HG02870 (cell line): ENCODE measurements at regions not wholly inside any gene's neighbourhood (a gene's known extent, or its start where the extent isn't known, plus 50 kb on each side); places are given as distances from the start of the nearest gene placed in this dataset.
"Not testable (repeated sequence)": the region's sequence is repeated elsewhere in the genome, so short reads cannot be mapped to it uniquely, and the experiment has no call there.

Experiments
- ATAC-seq: cut with Tn5 transposase; IDR thresholded peaks from one replicate; pipeline ENCODE4 v1.9.1; 2021; ENCODE audit warnings: mild to moderate bottlenecking, moderate library complexity; ENCODE audit not compliant: unreplicated experiment

GRCh38 chr3:78497021-78497420, 1270.8 kb downstream of the ROBO1 start:
- no peak for ATAC-seq

- no peak for ATAC-seq
Observed at GRCh38 chr3:78497767-78498166, 1270.0 kb downstream of the ROBO1 start.

- ATAC-seq = no peak
Observed at GRCh38 chr3:78506061-78506460, 1261.7 kb downstream of the ROBO1 start.

- no peak for ATAC-seq
Observed at GRCh38 chr3:78506581-78507195, 1261.1 kb downstream of the ROBO1 start.

GRCh38 chr3:78507196-78507984, 1260.4 kb downstream of the ROBO1 start:
- no peak for ATAC-seq

- ATAC-seq = no peak
Observed at GRCh38 chr3:78511840-78512239, 1256.0 kb downstream of the ROBO1 start.

GRCh38 chr3:78512786-78513185, 1255.0 kb downstream of the ROBO1 start:
- ATAC-seq = not testable (repeated sequence)

- no peak for ATAC-seq
Observed at GRCh38 chr3:78516437-78516836, 1251.4 kb downstream of the ROBO1 start.

- ATAC-seq = no peak
Observed at GRCh38 chr3:78516937-78517336, 1250.9 kb downstream of the ROBO1 start.

- no peak for ATAC-seq
Observed at GRCh38 chr3:78517965-78518364, 1249.8 kb downstream of the ROBO1 start.

GRCh38 chr3:78519281-78519680, 1248.5 kb downstream of the ROBO1 start:
- no peak for ATAC-seq

GRCh38 chr3:78529601-78530000, 1238.2 kb downstream of the ROBO1 start:
- no peak for ATAC-seq

GRCh38 chr3:78540485-78540884, 1227.3 kb downstream of the ROBO1 start:
- no peak for ATAC-seq

GRCh38 chr3:78545827-78546226, 1222.0 kb downstream of the ROBO1 start:
- no peak for ATAC-seq
